Fibroblast of skin of left biceps (primary cell): ENCODE measurements at regions not wholly inside any gene's neighbourhood (a gene's known extent, or its start where the extent isn't known, plus 50 kb on each side); places are given as distances from the start of the nearest gene placed in this dataset.
A peak's percentile ranks its signal among the peaks of the same experiment; 100 is the strongest.
"Not testable (repeated sequence)": the region's sequence is repeated elsewhere in the genome, so short reads cannot be mapped to it uniquely, and the experiment has no call there.

Experiments
- DNase-seq, 2 experiments: peaks; one replicate each; pipeline ENCODE4 v3.0.0-alpha.2; 2013; ENCODE audit warnings: low read depth in 2 of 2

- no peak for DNase-seq
Observed at GRCh38 chr15:60134609-60135008, 130.5 kb downstream of the FOXB1 start.

GRCh38 chr15:60135961-60136360 lies 131.8 kb downstream of the FOXB1 start:
- no peak for DNase-seq

DNA sequence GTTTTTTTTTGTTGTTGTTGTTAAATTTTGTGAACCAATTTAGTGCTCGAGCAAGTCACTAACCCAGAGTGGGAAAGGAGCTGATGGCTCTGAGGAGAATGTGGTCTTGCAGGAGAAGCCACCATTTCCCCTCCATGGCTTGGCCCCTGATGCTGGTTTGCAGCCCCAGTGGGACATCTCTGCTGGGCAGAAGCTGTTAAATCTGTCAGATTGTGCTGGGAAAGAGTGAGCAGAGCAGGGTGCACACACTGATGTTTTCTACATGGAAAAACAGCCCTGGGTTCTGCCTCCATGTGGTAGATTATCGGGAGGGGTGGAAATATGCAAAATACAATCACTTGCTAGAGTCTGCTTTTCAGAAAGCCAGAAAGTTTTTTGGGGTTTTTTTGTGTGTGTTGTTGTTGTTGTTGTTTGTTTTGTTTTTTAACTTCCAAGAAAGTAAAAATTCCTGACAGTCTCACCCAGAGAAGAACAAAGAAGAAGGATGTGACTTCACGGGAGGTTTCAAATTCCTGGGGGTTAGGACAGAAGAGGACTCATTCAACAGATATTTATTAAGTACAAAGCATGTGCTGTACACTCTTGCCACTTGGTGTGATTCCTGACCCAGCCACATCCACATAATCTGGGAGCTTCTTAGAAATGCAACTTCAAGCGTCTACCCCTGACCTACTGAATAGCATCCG lies 133.7 kb downstream of the FOXB1 start:
- DNase-seq: peak; percentile 18 to 23

DNA sequence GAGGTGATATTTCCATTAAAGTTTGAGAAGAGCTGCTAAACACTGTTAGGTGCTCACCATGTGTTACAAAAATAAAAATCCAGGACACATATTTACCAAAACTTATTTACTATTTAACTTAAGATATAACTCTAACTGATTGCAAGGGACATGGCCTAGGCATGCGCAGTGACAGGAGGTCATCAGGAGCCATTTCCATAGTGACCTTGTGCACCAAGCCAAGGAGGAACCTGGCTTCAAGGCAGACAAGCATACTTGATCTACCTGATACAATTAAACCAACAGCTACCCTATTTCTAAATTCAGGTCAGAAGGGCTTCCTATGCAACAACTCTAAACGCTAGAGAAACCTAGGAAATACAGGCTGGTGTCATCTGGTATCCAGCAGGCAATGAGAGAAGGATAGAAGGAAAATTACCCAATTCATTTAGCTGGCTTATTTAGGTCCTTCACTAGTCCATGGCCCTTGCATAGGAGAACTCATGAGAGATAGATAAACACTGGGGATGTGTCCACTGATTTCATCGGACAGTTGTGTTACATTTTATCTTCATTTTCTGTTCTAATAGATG lies 134.4 kb downstream of the FOXB1 start:
- no peak for DNase-seq

- DNase-seq: no peak
Observed at GRCh38 chr15:60152386-60152785, 148.3 kb downstream of the FOXB1 start.

DNA sequence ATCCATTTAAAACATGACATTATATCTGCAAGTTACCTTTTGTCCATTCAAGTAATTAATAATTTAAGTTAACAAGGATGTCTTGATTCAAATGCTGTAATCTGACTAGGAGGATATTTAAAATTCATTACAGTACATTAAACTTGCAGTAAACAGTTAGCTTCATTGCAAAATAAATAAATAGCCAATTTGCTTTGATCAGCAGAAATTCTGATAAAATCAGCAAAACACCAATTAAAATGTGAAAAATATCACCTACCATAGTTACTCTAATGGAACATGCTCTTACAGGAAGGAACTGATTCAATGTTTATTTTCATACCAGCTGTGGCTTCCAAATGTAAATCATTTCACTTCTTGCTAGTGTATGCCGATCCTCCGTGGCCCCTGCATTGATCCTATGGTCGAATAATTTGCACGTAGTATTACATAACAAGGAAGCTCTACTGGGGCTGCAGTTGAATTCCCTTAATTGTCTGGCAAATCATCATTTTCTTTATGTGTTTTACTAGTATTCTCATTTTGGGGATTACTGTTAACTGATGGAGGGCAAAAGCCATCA lies 150.7 kb downstream of the FOXB1 start:
- no peak for DNase-seq

DNA sequence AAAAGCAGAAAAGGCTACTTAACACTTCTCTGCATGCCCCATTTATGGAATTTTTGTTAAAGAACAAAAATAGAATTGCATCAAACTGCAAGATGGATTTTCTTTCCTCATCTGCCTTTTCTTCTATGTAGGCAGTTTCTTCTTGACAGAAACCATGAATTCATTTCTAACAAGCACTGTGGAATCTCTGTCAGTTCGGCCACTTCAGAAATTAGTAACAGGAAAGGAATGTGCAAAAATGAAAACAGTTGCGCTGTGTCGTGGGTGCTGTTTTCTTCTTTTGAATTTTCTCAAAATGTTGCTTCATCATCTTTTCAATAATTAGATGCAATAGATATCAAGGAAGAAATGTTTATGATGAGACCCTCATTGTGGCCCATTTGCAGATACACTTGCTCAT lies 151.6 kb downstream of the FOXB1 start:
- peak; percentile 26 to 36 for DNase-seq

DNA sequence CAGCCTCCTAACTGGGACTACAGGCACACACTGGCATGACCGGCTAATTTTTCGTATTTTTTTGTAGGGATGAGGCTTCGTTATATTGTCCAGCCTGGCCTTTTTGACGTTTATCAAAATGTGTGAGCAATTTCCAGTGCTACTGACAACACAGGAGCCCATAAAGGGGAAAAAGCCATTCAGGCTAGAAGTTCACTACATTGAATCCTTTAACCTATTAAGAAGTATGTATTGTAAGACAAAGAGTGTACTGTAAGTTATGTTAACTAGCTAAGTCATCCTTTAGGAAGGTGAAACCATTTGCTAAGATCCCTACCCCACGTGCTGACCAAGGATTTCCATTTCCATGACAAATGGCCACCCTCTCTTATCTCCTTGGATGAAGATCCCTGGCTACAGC lies 156.8 kb downstream of the FOXB1 start:
- DNase-seq: no peak

- no peak for DNase-seq
Observed at GRCh38 chr15:60161704-60162103, 157.6 kb downstream of the FOXB1 start.

DNA sequence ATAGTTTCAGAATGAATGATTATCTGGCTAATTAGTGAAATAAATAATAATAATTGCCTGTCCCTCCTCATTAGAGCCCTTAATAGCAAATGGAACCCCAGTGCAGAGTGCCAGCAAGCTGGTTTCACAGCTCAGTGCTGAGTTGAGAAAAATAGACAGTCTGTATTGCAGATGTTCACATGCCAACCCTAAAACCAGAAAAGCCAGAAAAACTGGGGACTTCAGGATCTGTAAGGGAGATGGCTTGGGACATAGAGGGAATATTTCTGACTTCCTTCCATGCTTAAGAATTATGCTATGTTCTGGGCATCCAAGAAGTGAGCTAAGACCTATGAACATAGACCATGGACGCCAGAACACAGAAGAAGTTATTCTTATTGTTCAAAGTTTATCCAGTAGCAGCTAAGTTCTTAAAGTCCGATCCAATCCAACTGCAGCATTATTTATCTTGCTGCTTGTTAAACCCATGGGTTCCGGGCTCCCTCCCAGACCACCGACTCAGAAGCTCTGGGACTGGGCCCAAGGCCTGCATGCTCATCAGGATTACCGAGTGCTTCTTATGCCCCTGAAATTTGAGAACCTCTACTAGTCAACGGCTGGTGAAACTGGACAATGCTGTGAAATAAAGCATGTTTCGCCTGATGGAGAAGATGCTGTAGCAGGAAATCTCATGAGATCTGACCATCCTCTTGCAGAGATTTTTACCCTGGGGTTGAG lies 158.3 kb downstream of the FOXB1 start:
- no peak for DNase-seq

DNA sequence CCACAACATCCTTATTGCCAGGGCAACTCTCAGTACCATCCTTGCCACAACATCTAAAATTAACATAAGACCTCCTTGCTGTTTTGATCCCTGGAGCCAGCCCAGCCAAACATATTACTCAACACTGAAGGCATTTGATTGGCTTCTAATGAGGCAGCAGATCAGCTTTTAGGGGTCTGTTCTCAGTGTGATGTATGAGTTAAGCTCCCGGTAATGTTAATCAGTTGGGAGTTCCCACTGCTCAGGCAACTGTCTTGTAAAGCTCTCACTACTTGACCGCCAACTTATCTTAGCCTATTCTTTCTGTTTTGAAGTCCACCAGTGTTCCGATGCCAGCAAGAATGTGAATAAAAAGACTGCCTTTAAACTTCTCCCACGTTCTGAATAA lies 158.9 kb downstream of the FOXB1 start:
- DNase-seq: no peak

GRCh38 chr15:60165111-60165510 lies 161.0 kb downstream of the FOXB1 start:
- DNase-seq: no peak

DNA sequence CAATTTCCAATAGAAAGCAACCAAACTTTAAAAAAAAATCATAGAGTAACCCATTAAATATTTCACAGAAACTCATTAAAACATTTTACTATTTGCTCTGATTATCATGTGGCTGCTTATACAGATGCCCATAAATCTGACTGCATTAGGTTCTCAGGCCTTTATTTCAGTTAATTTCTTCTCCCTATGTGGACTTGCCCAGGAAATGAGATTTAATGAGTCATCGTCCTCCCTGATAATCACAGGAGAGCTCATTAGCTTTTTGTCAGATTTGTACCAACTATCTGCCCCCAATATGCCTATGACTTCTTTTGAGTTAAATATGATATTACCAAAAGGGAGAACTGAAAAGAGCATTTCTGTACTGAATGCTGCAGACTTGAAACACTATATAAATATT lies 168.0 kb downstream of the FOXB1 start:
- no peak for DNase-seq

- peak; percentile 11 to 17 for DNase-seq
Observed at GRCh38 chr15:60179786-60180391, 175.8 kb downstream of the FOXB1 start.

DNA sequence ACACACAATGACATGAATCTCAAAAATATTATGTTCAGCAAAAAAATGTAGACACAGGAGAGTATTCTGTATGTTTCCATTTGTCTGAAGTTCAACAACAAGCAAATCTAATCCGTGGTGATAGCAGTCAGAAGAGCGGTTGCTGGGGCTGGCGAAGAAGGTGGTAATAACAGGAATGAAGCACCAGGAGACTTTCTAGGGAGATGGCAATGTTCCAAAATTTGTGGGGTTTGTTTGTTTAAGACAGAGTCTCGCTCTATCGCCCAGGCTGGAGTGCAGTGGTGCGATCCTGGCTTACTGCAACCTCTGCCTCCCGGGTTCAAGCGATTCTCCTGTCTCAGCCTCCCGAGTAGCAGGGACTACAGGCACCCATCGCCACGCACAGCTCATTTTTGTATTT lies 177.8 kb downstream of the FOXB1 start:
- not testable (repeated sequence) for DNase-seq

DNA sequence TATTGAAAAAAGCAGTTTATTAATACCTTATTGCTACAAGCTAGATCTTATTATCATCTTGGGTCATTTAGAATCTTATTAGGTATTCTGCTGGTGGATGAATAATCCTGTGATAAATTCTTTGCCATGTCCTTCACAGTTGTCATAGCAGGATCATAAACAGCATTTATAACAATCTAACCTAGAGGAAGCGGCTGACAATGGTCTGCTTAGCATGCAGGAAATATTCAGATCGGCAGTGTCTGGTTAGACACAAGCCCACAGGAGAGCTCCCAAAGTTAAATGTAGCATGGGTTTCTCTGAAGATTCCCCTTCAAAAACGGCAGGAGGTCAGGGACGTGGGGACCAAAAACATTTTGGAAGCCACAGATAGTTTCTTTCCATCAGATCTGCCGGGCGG lies 179.3 kb downstream of the FOXB1 start:
- DNase-seq: no peak

GRCh38 chr15:60184579-60184978 lies 180.5 kb downstream of the FOXB1 start:
- DNase-seq: no peak

- no peak for DNase-seq
Observed at GRCh38 chr15:60191016-60191415, 186.9 kb downstream of the FOXB1 start.

DNA sequence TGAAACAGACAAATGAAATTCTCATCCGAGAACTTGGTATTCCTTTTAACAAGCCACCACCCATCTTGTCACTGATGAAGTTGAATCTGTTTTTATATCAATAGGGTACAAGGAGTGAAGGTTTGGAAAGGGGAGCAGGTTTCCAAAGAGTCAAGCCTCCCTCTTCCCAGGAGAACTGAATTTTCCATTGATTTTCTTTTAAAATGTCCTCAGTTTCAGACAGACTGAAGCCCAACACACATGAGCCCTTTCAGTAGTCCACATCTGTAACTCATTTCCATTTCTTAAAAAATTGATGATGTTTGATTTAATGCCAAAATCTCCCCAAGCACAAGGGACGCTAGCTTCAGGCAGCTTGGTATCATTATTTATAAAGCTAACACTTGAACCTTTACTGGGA lies 187.7 kb downstream of the FOXB1 start:
- DNase-seq: no peak

DNA sequence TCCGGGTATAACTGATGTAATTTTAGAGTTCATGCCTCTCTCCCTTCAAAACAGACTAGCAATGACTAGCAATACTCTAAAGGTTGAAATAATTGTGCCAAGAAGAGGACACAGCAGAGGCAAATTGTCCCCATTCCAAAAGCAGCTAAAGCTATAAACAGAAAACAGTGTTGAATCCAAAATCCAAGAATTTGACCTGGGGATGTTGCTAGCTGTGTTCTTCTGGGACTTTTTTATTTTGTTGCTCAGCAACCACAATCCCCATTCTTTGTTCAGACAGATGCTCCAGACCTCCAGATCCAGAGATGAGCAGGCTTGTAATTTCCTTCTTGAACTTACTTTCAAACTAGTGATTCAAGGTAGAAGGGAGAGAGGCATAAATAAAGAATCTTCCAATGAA lies 191.5 kb downstream of the FOXB1 start:
- DNase-seq: no peak

DNA sequence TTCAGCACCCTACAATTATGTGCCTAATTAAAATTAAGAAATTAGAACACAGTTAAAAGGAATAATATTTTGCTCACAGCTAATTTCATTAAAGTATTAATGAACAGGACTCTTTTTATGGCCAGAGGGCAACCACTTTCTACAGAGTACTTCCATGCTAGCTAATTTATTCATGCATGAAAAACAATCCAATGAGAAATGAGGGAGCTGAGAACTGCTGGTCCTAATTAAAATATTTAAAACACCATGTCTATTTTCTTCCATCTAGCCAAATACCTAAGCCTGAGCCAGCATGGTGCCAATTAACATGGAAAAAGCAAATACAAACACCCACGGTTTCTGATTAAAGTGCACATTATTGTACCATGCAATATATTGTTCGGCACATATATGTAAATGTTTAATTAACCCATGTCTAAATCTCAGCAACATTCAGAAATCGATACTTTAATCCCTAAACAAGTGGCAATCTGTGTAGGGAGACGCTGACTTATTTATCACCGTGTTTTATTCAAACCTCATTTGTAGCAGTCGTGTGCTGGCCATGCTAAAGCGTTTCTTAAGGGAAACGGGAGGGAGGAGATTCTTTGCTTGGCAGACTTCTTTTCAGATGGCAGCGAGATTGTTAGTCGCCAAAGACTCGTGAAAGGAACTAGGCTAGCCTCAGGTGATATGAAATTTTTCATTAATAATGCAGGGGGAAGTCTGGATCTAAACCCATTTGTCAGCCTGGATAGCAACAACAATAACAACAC lies 193.5 kb downstream of the ANXA2 start:
- DNase-seq: no peak

- peak; percentile 70 to 72 for DNase-seq
Observed at GRCh38 chr15:60208709-60209108, 189.1 kb downstream of the ANXA2 start.
